Skin of body (tissue), 1 donor: ENCODE measurements at regions not wholly inside any gene's neighbourhood (a gene's known extent, or its start where the extent isn't known, plus 50 kb on each side); places are given as distances from the start of the nearest gene placed in this dataset.

Source experiments
- DNase-seq: peaks from one replicate; lab custom pipeline; 2025; lab: John Stamatoyannopoulos, UW

GRCh38 chr10:2867788-2868299, 199.5 kb upstream of the PFKP start:
- no peak for DNase-seq

- DNase-seq: no peak
Measured at GRCh38 chr10:2866569-2866968, 200.8 kb upstream of the PFKP start.

- DNase-seq: no peak
Measured at GRCh38 chr10:2861632-2862210, 205.6 kb upstream of the PFKP start.

GRCh38 chr10:2858452-2858851, 208.9 kb upstream of the PFKP start:
- DNase-seq: no peak

- DNase-seq: no peak
Measured at GRCh38 chr10:2856598-2856997, 210.8 kb upstream of the PFKP start.

GRCh38 chr10:2852574-2853323, 214.6 kb upstream of the PFKP start:
- DNase-seq: no peak

GRCh38 chr10:2851566-2851965, 215.8 kb upstream of the PFKP start:
- DNase-seq: no peak

- no peak for DNase-seq
Measured at GRCh38 chr10:2850202-2850601, 217.1 kb upstream of the PFKP start.

- DNase-seq: no peak
Measured at GRCh38 chr10:2844925-2845324, 222.4 kb upstream of the PFKP start.

GRCh38 chr10:2839081-2839725, 228.1 kb upstream of the PFKP start:
- DNase-seq: no peak

GRCh38 chr10:2837674-2838073, 229.7 kb upstream of the PFKP start:
- no peak for DNase-seq

- DNase-seq: no peak
Measured at GRCh38 chr10:2836921-2837662, 230.3 kb upstream of the PFKP start.

- DNase-seq: no peak
Measured at GRCh38 chr10:2834214-2834613, 233.1 kb upstream of the PFKP start.

GRCh38 chr10:2831509-2831908, 235.8 kb upstream of the PFKP start:
- no peak for DNase-seq

- no peak for DNase-seq
Measured at GRCh38 chr10:2828741-2829140, 238.6 kb upstream of the PFKP start.

GRCh38 chr10:2826675-2827074, 240.7 kb upstream of the PFKP start:
- no peak for DNase-seq

GRCh38 chr10:2825841-2826240, 241.5 kb upstream of the PFKP start:
- DNase-seq: no peak

- DNase-seq: no peak
Measured at GRCh38 chr10:2817940-2818636, 249.3 kb upstream of the PFKP start.

- DNase-seq: no peak
Measured at GRCh38 chr10:2813693-2814092, 253.7 kb upstream of the PFKP start.

- no peak for DNase-seq
Measured at GRCh38 chr10:2813286-2813685, 254.1 kb upstream of the PFKP start.

- DNase-seq: no peak
Measured at GRCh38 chr10:2812631-2813030, 254.7 kb upstream of the PFKP start.
